HG03159 (cell line): ENCODE measurements at regions not wholly inside any gene's neighbourhood (a gene's known extent, or its start where the extent isn't known, plus 50 kb on each side); places are given as distances from the start of the nearest gene placed in this dataset.

Experiments used
- ATAC-seq: cut with Tn5 transposase; IDR thresholded peaks from one replicate; pipeline ENCODE4 v1.9.1; 2021; ENCODE audit warnings: mild to moderate bottlenecking, moderate library complexity; ENCODE audit not compliant: unreplicated experiment

DNA sequence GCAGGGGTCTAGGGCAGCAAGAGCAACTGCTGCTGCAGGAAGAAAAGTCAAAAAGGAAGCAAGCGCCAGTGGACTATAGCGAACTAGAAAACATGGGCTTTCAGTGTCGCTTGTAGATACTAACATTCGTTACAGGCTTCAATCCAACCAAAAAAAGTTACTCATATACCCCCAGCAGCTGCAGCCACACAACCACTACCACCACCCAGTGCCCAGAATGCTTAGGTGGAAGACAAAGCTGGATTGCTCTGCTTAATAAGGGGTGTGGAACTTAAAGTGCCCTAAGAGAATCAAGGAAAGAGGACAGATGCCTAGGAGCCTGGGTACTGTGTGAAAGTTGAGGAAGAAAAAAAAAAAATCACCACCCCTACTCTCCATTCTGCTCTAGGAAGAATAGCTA, 203.6 kb downstream of the ELAVL2 start:
- ATAC-seq = no peak

DNA sequence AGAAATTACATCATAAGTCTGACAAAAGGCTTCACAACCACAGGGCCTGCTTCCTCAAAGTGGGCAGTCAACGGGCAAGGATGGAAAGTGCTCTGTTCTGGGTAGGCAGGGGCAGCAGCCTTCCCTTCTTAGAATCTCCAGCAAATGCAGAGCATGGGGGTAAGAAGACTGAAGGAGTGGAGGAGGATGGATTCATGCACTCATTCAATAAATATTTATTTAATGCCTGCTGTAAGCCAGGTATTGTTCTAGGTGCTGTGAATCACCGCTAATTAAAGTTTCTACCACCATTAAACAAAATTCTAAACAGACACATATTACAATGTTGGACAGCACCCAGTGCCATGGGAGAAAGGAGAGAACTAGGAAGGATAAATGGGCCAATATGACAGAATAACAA, 195.6 kb downstream of the ELAVL2 start:
- ATAC-seq = no peak

DNA sequence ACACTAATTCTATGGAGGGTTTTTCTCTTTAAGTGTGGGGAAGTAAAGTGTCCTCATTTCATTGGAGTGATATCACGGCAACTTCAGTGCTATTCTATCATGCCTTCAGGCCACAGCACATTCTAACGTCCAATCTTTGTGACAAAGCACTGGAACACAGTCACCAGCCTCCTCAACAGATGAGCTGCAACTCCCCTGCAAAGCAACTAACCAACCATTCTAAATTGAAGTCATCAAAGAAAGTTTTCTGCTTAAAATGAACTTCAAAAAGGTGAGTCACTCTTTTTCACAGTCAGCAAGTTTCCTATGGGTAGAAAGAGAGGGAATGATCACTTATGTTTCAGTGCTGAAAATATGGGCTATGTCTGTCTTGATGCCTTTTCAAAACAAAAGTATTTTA, 190.8 kb downstream of the ELAVL2 start:
- no peak for ATAC-seq

DNA sequence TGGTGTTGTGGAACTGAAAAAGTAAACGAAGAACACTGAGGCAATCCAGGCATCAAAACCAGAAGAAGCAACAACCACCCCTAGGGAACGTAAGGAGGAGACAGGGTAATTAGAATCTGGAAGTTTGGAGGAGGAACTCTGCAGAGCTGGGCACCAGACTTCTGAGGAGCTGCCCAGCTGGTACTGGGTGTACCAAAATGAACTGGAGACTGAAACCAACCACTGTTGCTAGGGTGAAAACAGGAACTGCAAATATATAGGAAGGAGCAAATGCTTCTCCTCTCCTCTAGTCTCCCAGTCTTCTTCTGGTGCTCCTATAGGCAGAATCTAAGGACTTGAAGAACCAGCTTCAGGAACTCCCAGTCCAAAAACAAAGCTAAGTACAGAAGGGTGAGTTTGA, 189.8 kb downstream of the ELAVL2 start:
- ATAC-seq = no peak

DNA sequence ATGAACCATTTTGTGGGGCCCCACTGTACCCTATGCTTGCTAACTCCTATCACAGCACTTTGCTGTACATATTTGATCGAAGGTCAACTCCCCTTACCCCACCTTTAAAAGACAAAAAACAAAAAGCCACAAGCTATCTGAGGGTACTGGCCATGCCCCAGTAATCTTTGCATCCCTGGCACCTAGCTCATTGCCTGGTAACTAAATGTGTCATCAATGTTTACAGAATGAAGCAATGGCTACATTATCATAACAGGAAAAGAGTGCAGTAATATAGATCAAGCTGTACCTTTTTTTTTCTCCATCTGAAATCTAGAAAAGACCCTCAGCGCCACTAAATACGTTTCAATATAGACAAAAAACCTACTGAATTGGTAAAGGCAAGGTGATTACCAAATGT, 188.0 kb downstream of the ELAVL2 start:
- ATAC-seq = no peak

DNA sequence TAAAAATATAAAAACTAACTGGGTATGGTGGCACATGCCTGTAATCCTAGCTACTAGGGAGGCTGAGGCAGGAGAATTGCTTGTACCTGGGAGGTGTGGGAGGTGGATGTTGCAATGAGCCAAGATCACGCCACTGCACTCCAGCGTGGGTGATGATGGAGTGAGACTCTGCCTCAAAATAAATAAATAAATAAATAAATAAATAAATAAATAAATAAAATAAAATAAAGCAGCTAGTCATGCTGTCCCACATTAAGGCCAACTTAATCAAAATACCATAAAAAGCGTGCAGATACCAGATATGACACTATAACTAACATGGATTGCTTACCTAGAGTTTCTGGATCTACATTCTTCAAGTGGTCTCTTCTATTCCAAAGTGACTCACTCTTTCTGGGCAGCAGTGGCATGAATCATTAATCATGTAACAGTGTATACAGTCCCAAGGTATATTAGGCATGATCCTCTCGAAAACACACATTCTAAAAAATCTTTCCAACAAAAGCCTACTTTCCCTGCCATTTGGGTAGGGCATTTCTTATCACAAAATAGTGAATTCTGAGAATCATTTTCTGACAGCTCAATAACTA, 187.1 kb downstream of the ELAVL2 start:
- ATAC-seq = no peak
